Vagina (tissue), 2 donors: ENCODE measurements at regions not wholly inside any gene's neighbourhood (a gene's known extent, or its start where the extent isn't known, plus 50 kb on each side); places are given as distances from the start of the nearest gene placed in this dataset.

Experiments used
- CTCF ChIP-seq, 3 experiments: fragments of 450-650 bp in 2 of 3; fragments of 200-600 bp in 1 of 3; sonication (generic) in 1 of 3; IDR thresholded peaks; one replicate each; pipeline ENCODE4 v1.5.1; 2017 to 2019; ENCODE audit warnings: antibody characterized with exemption in 3 of 3, mild to moderate bottlenecking in 2 of 3, moderate library complexity in 2 of 3
- POLR2A ChIP-seq, 2 donors: fragments of 450-650 bp; IDR thresholded peaks; one replicate each; pipeline ENCODE4 v1.6.1; 2017; ENCODE audit warnings: antibody characterized with exemption in 2 of 2, mild to moderate bottlenecking in 2 of 2, moderate library complexity in 2 of 2

- no peak for TF ChIP-seq CTCF (IDR thresholded peaks at IDR 0.05)
- TF ChIP-seq POLR2A (IDR thresholded peaks at IDR 0.05), result no peak
Observed at GRCh38 chr10:27366769-27367168, 126.2 kb upstream of the ACBD5 start.
